GM12878 (cell line): ENCODE measurements at regions not wholly inside any gene's neighbourhood (a gene's known extent, or its start where the extent isn't known, plus 50 kb on each side); places are given as distances from the start of the nearest gene placed in this dataset.

Experiments used
- ATAC-seq: fragments of 200-7000 bp; cut with Tn5 transposase; 3 replicates; pipeline ENCODE4 v1.9.1; 2020; ENCODE audit warnings: mild to moderate bottlenecking, moderate library complexity
- BruUV-seq: library from RNA; stranded (reverse); fragments of 400-500 nt; replicated peaks from 2 replicates; lab custom pipeline; 2021; lab: Mats Ljungman, UMichigan
- CTCF ChIA-PET: fragments of 300-600 bp; sonication (Branson Sonifier 250); formaldehyde crosslinking; extraction: SDS; loops from one replicate; lab custom pipeline; 2021; ENCODE audit warnings: inconsistent platforms; lab: Yijun Ruan, JAX
- POLR2A ChIA-PET: fragments of 350-600 bp; formaldehyde crosslinking; extraction: SDS; loops from one replicate; lab custom pipeline; 2021; ENCODE audit warnings: inconsistent platforms; lab: Charles Lee
- RAD21 ChIA-PET: fragments of 300-600 bp; sonication (Branson Sonifier 250); formaldehyde crosslinking; loops from one replicate; lab custom pipeline; 2023; ENCODE audit warnings: antibody characterized with exemption; ENCODE audit not compliant: unreplicated experiment; lab: Charles Lee
- SMC1A ChIA-PET: fragments of 300-600 bp; sonication (Branson Sonifier 250); formaldehyde crosslinking; loops from one replicate; lab custom pipeline; 2023; ENCODE audit not compliant: unreplicated experiment, uncharacterized antibody; lab: Charles Lee
- DNase-seq: peaks from one replicate; pipeline ENCODE4 v3.0.0-alpha.2; 2011; ENCODE audit warnings: low read depth, low spot score
- FAIRE-seq: peaks from 3 replicates; lab custom pipeline; 2011; peaks lifted over from hg19 to GRCh38; lab: Jason Lieb, UNC
- H2AFZ ChIP-seq: 2 replicates; pipeline ENCODE4 v1.6.0; 2011; ENCODE audit warnings: low read depth, low read length, control low read depth; ENCODE audit not compliant: control insufficient read depth
- H3K27ac ChIP-seq: 2 replicates; pipeline ENCODE4 v1.5.1; 2011; ENCODE audit warnings: control low read depth; ENCODE audit not compliant: control insufficient read depth, insufficient read depth
- H3K27me3 ChIP-seq, 2 experiments: replicated peaks in 1 of 2; 2 replicates each; pipeline versions ENCODE4 v1.6.0 to v1.6.1; 2011; ENCODE audit warnings: low read length in 1 of 2; ENCODE audit not compliant: control insufficient read depth in 2 of 2, insufficient read depth in 2 of 2
- H3K36me3 ChIP-seq, 2 experiments: 2 replicates each; pipeline ENCODE4 v1.5.1; 2011; ENCODE audit warnings: low read length in 1 of 2; ENCODE audit not compliant: control insufficient read depth in 2 of 2, insufficient read depth in 2 of 2
- H3K4me1 ChIP-seq: 2 replicates; pipeline ENCODE4 v1.6.1; 2011; ENCODE audit warnings: mild to moderate bottlenecking, low read length, moderate library complexity, mixed read lengths; ENCODE audit not compliant: control insufficient read depth, insufficient read depth
- H3K4me2 ChIP-seq: 2 replicates; pipeline ENCODE4 v1.6.0; 2011; ENCODE audit warnings: control low read depth; ENCODE audit not compliant: control insufficient read depth, insufficient read depth
- H3K4me3 ChIP-seq: fragments of 200-600 bp; sonication (generic); 2 replicates; pipeline ENCODE4 v1.5.1; 2016
- H3K79me2 ChIP-seq: 2 replicates; pipeline ENCODE4 v1.6.0; 2011; ENCODE audit warnings: low read length; ENCODE audit not compliant: control insufficient read depth, insufficient read depth
- H3K9ac ChIP-seq: 2 replicates; pipeline ENCODE4 v1.8.0; 2011; ENCODE audit warnings: low read length, control low read depth, mixed read lengths; ENCODE audit not compliant: control insufficient read depth, insufficient read depth
- H3K9me3 ChIP-seq: replicated peaks from 3 replicates; pipeline ENCODE4 v1.5.1; 2011; ENCODE audit warnings: mild to moderate bottlenecking, low read length; ENCODE audit not compliant: control insufficient read depth, insufficient read depth
- H4K20me1 ChIP-seq: 2 replicates; pipeline ENCODE4 v1.6.0; 2011; ENCODE audit not compliant: control insufficient read depth, insufficient read depth
- ASH2L ChIP-seq: fragments of 300-600, 200-600 bp; sonication (generic); IDR thresholded peaks from 2 replicates; pipeline ENCODE4 v1.6.1; 2017; ENCODE audit warnings: low read depth, mild to moderate bottlenecking, borderline replicate concordance
- CEBPZ ChIP-seq: fragments of 150-350 bp; IDR thresholded peaks from 2 replicates; pipeline ENCODE4 v1.6.1; 2016; ENCODE audit warnings: low read depth, low read length
- CUX1 ChIP-seq: IDR thresholded peaks from 2 replicates; pipeline ENCODE4 v1.6.1; 2012; ENCODE audit warnings: improper control_type of control experiment, low read depth, low read length; ENCODE audit not compliant: insufficient replicate concordance
- IKZF1 ChIP-seq: fragments of 450-650 bp; conservative IDR thresholded peaks from 2 replicates; pipeline ENCODE4 v1.6.1; 2017; ENCODE audit warnings: antibody characterized with exemption, mild to moderate bottlenecking
- NR2F1 ChIP-seq: fragments of 450-650 bp; conservative IDR thresholded peaks from 2 replicates; pipeline ENCODE4 v1.6.1; 2017; ENCODE audit warnings: mild to moderate bottlenecking
- PML ChIP-seq: IDR thresholded peaks from 2 replicates; pipeline ENCODE4 v1.6.1; 2012; ENCODE audit warnings: low read length, inconsistent platforms
- POLR2AphosphoS2 ChIP-seq: IDR thresholded peaks from 2 replicates; pipeline ENCODE4 v1.6.1; 2011; ENCODE audit warnings: low read depth, mild to moderate bottlenecking, low read length, improper control_type of control experiment, moderate library complexity
- POLR2AphosphoS5 ChIP-seq: IDR thresholded peaks from 2 replicates; pipeline ENCODE4 v1.6.1; 2011; ENCODE audit warnings: mild to moderate bottlenecking, low read length, inconsistent platforms
- SIX5 ChIP-seq: IDR thresholded peaks from 2 replicates; pipeline ENCODE4 v1.6.1; 2011; ENCODE audit warnings: mild to moderate bottlenecking, low read depth, low read length, moderate library complexity; ENCODE audit not compliant: severe bottlenecking
- SMC3 ChIP-seq: IDR thresholded peaks from 2 replicates; pipeline ENCODE4 v1.6.1; 2011; ENCODE audit warnings: low read length, improper control_type of control experiment, borderline replicate concordance
- SUZ12 ChIP-seq: fragments of 200-600 bp; sonication (generic); IDR thresholded peaks from one replicate; pipeline ENCODE4 v1.6.1; 2018; ENCODE audit warnings: antibody characterized with exemption, mild to moderate bottlenecking; ENCODE audit not compliant: unreplicated experiment
- TCF7 ChIP-seq: IDR thresholded peaks from 2 replicates; pipeline ENCODE4 v1.6.1; 2014; ENCODE audit warnings: antibody characterized with exemption, borderline replicate concordance
- YY1 ChIP-seq: IDR thresholded peaks from 2 replicates; pipeline ENCODE4 v1.6.1; 2011; ENCODE audit warnings: low read depth, mild to moderate bottlenecking, low read length
- ZNF274 ChIP-seq: IDR thresholded peaks from one replicate; pipeline ENCODE4 v1.8.0; 2011; ENCODE audit not compliant: insufficient read length, insufficient read depth
- ZNF384 ChIP-seq: IDR thresholded peaks from 2 replicates; pipeline ENCODE4 v1.6.1; 2012; ENCODE audit warnings: low read depth, mild to moderate bottlenecking, low read length, improper control_type of control experiment, borderline replicate concordance
- WGBS: methylation state at CpG from one replicate; pipeline ENCODE4 v1.1.6; 2016; ENCODE audit warnings: low lambda C conversion rate; ENCODE audit not compliant: insufficient replicate concordance, insufficient coverage; ENCODE audit errors: missing lambda C conversion rate; 5-methylcytosine and 5-hydroxymethylcytosine counted together
- in situ Hi-C: fragments of 300-500 bp; cut with MboI; formaldehyde crosslinking; loops from 9 replicates; pipeline ENCODE4 v1.14.3; 2018; ENCODE audit warnings: mixed read lengths
- intact Hi-C: fragments of 100-400 bp; cut with micrococcal nuclease; formaldehyde crosslinking; loops from one replicate; pipeline ENCODE4 v1.14.2; 2022; ENCODE audit not compliant: unreplicated experiment

DNA sequence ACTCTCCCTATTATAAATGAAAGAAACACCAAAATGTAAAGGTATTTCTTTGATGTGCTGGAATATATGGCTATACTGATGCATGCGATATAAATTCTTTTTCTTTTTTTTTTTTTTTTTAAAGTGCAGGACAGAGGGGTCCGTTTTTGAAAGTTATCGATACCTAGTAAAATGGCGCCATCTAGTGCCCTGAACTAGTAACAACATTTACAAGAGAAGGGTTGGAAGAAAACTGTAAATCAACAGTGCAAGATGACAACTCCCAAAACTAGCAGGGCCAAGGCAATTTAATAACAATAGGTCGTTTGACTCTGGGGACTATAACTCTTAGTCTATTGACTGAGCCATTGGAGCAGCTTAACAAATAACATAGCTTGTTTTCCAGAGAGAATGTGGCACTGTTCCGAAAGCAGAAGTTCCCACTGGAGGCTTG, 137.7 kb downstream of the SPTSSA start (continued):
- peak; percentile 64 for TF ChIP-seq ZNF384
- no peak for TF ChIP-seq POLR2AphosphoS5
- peak; percentile 44; the same call in 1 of the 2 replicates for TF ChIP-seq SMC3
- no peak for TF ChIP-seq PML
- TF ChIP-seq TCF7, result no peak
- no peak for TF ChIP-seq ASH2L
- no peak for TF ChIP-seq SUZ12
- TF ChIP-seq CEBPZ, result no peak
- no peak for TF ChIP-seq POLR2AphosphoS2
- no peak for TF ChIP-seq SIX5

DNA sequence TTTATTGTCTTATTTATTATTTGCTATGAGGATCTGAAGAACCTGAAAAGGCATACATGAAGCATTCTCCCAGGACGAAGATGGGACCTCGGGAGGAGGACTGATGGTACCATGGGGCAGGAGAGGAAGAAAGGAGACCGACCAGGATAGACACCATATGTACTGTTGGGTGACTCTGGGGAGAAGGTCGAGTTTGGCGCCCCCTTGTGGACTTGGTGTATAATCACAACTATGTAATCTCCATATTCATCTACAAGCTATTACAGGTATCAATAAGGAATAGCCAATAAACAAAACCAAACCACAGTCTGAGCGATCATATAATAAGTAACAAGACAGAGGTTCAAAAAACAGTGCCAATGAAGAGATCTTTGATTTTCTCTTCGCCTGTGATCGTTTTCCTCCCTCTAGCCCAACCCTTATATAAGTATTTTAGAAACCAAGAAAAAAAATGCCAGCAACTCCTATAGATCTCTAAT, 139.1 kb downstream of the SPTSSA start:
- no peak overlapping the region for H3K4me3 ChIP-seq
- H3K4me1 ChIP-seq, result no peaks in the 10 kb centered on the region
- in situ Hi-C loops, result no loop called here
- H4K20me1 ChIP-seq, result no peaks in the 10 kb centered on the region
- H3K4me2 ChIP-seq, result no peak overlapping the region
- no peak overlapping the region for H3K27ac ChIP-seq
- CTCF ChIA-PET, result interaction anchor here (0.6 to 6.7 kb wide), 63 partner anchors 8 to 1748 kb away, joined by 3 to 50 read pairs (median 4); no protein-coding TSS in a partner anchor
- H3K36me3 ChIP-seq, result no peaks in the 10 kb centered on the region
- DNase-seq (no peak), ATAC-seq (peak; percentile 95), FAIRE-seq (peak; percentile 61)
- 0% methylated on average over 8 of the region's 8 CpGs for WGBS
- H3K79me2 ChIP-seq, result no peaks in the 10 kb centered on the region
- no peaks in the 10 kb centered on the region for H3K27me3 ChIP-seq
- BruUV-seq, result no TSS peak
- POLR2A ChIA-PET, result no interaction called here
- intact Hi-C loops, result loop anchor here (1.0 to 5.0 kb wide), 4 partner anchors 176 to 1747 kb away; no protein-coding TSS in a partner anchor
- no peak overlapping the region for H3K9ac ChIP-seq
- H2AFZ ChIP-seq, result no peak overlapping the region
- SMC1A ChIA-PET, result interaction anchor here (0.6 to 2.2 kb wide), 13 partner anchors 9 to 904 kb away, joined by 3 to 12 read pairs (median 3); no protein-coding TSS in a partner anchor
- no peaks in the 10 kb centered on the region for H3K9me3 ChIP-seq
- RAD21 ChIA-PET, result interaction anchor here (0.9 to 1.9 kb wide), 9 partner anchors 9 to 647 kb away, joined by 3 to 11 read pairs (median 3); no protein-coding TSS in a partner anchor
- peak; percentile 31; the same call in 1 of the 2 replicates for TF ChIP-seq SMC3
- no peak for TF ChIP-seq ZNF274
- no peak for TF ChIP-seq IKZF1
- TF ChIP-seq CUX1, result peak; percentile 47
- TF ChIP-seq YY1, result 0 out of 2 replicates have a peak, but pooled peaks have one; percentile 25
- TF ChIP-seq NR2F1, result no peak
